Calu3 (cell line): ENCODE measurements at regions not wholly inside any gene's neighbourhood (a gene's known extent, or its start where the extent isn't known, plus 50 kb on each side); places are given as distances from the start of the nearest gene placed in this dataset.

Experiments used
- BruUV-seq: library from RNA; stranded (reverse); fragments of 400-500 nt; replicated peaks from 2 replicates; lab custom pipeline; 2021; lab: Mats Ljungman, UMichigan
- CTCF ChIA-PET: fragments of 300-600 bp; sonication (Branson Sonifier 250); formaldehyde crosslinking; loops from one replicate; lab custom pipeline; 2022; ENCODE audit warnings: antibody characterized with exemption; lab: Charles Lee
- DNase-seq: peaks from one replicate; pipeline ENCODE4 v3.0.0; 2022
- H3K27ac Mint-ChIP-seq: one replicate; pipeline ENCODE4 v1.8.0; 2022; ENCODE audit warnings: mixed read lengths; ENCODE audit not compliant: unreplicated experiment
- H3K27me3 Mint-ChIP-seq: one replicate; pipeline ENCODE4 v1.8.0; 2022; ENCODE audit warnings: mixed read lengths; ENCODE audit not compliant: unreplicated experiment
- H3K36me3 Mint-ChIP-seq: one replicate; pipeline ENCODE4 v1.8.0; 2022; ENCODE audit warnings: mild to moderate bottlenecking, moderate library complexity, mixed read lengths; ENCODE audit not compliant: insufficient read depth, unreplicated experiment
- H3K4me1 Mint-ChIP-seq: one replicate; pipeline ENCODE4 v1.8.0; 2022; ENCODE audit warnings: mild to moderate bottlenecking, low read depth, mixed read lengths; ENCODE audit not compliant: unreplicated experiment
- H3K4me3 Mint-ChIP-seq: one replicate; pipeline ENCODE4 v1.8.0; 2022; ENCODE audit warnings: mild to moderate bottlenecking, low read depth, moderate library complexity, mixed read lengths; ENCODE audit not compliant: unreplicated experiment
- H3K9me3 Mint-ChIP-seq: one replicate; pipeline ENCODE4 v1.8.0; 2022; ENCODE audit warnings: low read depth, mixed read lengths; ENCODE audit not compliant: unreplicated experiment
- intact Hi-C: fragments of 100-400 bp; cut with micrococcal nuclease; formaldehyde crosslinking; loops from one replicate; pipeline ENCODE4 v1.10.0; 2022; ENCODE audit not compliant: unreplicated experiment
- TF ChIP-seq, protein P1 (sequence below): fragments of 200-600 bp; IDR thresholded peaks from one replicate; pipeline ENCODE4 v1.8.0; 2022; ENCODE audit warnings: antibody characterized with exemption; ENCODE audit not compliant: unreplicated experiment

DNA sequence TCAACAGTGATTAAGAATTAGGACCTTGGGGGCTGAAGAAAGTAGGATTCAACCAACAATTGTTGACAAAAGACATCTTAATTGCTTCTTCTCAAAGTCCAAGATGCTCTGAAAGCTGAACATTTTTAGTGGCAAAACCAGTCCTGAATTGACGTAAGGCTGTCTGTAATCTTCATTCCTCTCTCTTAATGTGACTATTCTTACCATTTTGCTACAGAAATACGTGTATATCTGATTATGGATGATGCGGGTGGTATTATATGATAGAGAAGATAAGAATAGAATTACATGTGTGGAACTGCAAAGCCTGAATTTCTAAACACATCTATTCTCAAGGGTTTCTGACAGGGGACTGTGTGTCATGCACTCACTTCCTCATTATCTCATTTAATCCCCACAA is 130.3 kb upstream of the SASH1 start:
- H3K9me3 Mint-ChIP-seq, result no peaks in the 10 kb centered on the region
- CTCF ChIA-PET, result no interaction called here
- BruUV-seq, result no TSS peak
- H3K27me3 Mint-ChIP-seq, result no peaks in the 10 kb centered on the region
- no peak overlapping the region for H3K27ac Mint-ChIP-seq
- H3K4me3 Mint-ChIP-seq, result no peak overlapping the region
- TF ChIP-seq, protein P1, sequence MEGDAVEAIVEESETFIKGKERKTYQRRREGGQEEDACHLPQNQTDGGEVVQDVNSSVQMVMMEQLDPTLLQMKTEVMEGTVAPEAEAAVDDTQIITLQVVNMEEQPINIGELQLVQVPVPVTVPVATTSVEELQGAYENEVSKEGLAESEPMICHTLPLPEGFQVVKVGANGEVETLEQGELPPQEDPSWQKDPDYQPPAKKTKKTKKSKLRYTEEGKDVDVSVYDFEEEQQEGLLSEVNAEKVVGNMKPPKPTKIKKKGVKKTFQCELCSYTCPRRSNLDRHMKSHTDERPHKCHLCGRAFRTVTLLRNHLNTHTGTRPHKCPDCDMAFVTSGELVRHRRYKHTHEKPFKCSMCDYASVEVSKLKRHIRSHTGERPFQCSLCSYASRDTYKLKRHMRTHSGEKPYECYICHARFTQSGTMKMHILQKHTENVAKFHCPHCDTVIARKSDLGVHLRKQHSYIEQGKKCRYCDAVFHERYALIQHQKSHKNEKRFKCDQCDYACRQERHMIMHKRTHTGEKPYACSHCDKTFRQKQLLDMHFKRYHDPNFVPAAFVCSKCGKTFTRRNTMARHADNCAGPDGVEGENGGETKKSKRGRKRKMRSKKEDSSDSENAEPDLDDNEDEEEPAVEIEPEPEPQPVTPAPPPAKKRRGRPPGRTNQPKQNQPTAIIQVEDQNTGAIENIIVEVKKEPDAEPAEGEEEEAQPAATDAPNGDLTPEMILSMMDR, result no peak
- intact Hi-C loops, result no loop called here
- no peak for DNase-seq
- H3K4me1 Mint-ChIP-seq, result no peaks in the 10 kb centered on the region
- H3K36me3 Mint-ChIP-seq, result no peaks in the 10 kb centered on the region

DNA sequence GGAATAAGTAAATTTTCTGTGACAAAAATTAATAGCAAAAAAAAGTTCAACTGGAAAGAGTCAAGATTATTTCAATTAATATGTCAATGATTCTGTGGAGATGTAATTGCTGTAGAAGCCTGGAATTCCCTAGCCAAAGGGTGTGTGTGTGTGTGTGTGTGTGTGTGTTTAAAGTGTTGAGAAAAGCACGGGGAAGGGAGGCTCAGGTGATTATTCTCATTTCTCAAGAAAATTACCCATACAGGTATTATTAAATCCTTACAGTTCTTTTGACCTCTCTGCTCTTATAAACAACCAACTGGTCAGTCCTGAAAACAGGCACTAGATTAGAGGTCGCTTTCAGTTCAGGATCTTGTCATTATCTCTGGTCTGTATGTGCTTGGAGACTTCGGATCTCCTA is 129.3 kb upstream of the SASH1 start:
- CTCF ChIA-PET, result interaction anchor here (0.7 kb wide), 1 partner anchor 346 kb away, joined by 3 read pairs; no protein-coding TSS in a partner anchor
- intact Hi-C loops, result no loop called here
- TF ChIP-seq, protein P1, result no peak

DNA sequence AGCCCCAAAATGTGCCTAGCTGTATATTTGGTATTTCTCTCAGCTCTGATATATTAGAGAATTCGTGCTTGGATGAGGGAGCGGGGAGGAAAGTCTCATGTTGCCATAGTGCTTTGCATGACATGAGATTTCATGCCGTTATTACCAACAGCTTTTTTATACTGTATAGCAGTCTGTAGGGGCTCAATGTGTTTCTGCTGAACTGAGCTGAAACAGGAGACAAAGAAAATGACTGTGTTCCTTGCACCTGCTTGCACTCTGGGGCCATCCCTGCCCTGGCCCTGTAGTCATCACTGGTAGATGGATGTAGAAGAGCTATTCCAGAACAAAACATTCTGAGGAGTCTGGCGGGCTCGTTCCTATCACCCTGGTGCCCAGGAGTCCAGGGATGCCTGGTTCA is 128.0 kb upstream of the SASH1 start:
- intact Hi-C loops, result no loop called here
- DNase-seq, result no peak
- Mint-ChIP-seq H3K27me3 (no peaks in the 10 kb centered on the region), H3K4me3 (no peak overlapping the region), H3K36me3 (no peaks in the 10 kb centered on the region), H3K4me1 (no peaks in the 10 kb centered on the region), H3K27ac (no peak overlapping the region), H3K9me3 (no peaks in the 10 kb centered on the region)
- no TSS peak for BruUV-seq
- TF ChIP-seq, protein P1, result no peak
- CTCF ChIA-PET, result no interaction called here

More for the DNA sequence above, 129.3 kb upstream of the SASH1 start:
- Mint-ChIP-seq H3K27me3 (no peaks in the 10 kb centered on the region), H3K4me1 (no peaks in the 10 kb centered on the region), H3K9me3 (no peaks in the 10 kb centered on the region), H3K4me3 (no peak overlapping the region), H3K27ac (no peak overlapping the region), H3K36me3 (no peaks in the 10 kb centered on the region)
- no TSS peak for BruUV-seq
- DNase-seq, result no peak

DNA sequence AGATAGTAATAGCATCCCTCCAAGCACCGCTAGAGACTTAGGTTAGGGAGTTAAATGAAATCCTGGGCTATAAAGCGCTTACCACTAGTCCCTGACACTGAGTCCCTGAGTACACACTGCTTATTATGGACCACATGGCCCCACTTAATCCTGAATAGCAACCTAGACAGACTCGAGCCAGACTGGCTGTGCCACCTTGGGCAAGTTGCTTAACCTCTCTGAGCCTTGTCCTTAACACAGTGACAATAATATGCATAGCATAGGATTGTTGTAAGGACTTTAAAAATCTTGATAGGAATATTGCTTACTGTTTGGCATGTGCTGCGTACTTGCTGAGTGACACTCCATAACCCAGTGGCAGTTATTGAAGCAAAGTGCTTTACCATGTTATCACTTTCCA is 125.6 kb upstream of the SASH1 start:
- BruUV-seq, result no TSS peak
- intact Hi-C loops, result no loop called here
- H3K4me3 Mint-ChIP-seq, result no peak overlapping the region
- H3K4me1 Mint-ChIP-seq, result peaks cover 9% of the 10 kb centered on the region
- no peak for DNase-seq
- no peak overlapping the region for H3K27ac Mint-ChIP-seq
- no peaks in the 10 kb centered on the region for H3K36me3 Mint-ChIP-seq
- no peaks in the 10 kb centered on the region for H3K9me3 Mint-ChIP-seq
- CTCF ChIA-PET, result interaction anchor here (1.3 kb wide), 1 partner anchor 25 kb away, joined by 3 read pairs; no protein-coding TSS in a partner anchor
- TF ChIP-seq, protein P1, result no peak
- no peaks in the 10 kb centered on the region for H3K27me3 Mint-ChIP-seq
